ENCODE measurements at regions not wholly inside any gene's neighbourhood (a gene's known extent, or its start where the extent isn't known, plus 50 kb on each side); places are given as distances from the start of the nearest gene placed in this dataset.

GRCh38 chr1:88124614-88125013, 559.5 kb upstream of the PKN2 start:
- Histone ChIP-seq H3K9ac (ENCODE audit: low read length in 3 of 3) (no peak overlapping the region), H3K27me3 (ENCODE audit: control insufficient read depth, insufficient read depth, low read length) (no peaks in the 10 kb centered on the region), H3K27ac (ENCODE audit: low read depth in 2 of 2, low read length in 2 of 2) (no peak overlapping the region), H3K9me3 (ENCODE audit: control insufficient read depth in 2 of 3, insufficient read depth in 1 of 3, low read length in 3 of 3) (no peaks in the 10 kb centered on the region), H3K36me3 (ENCODE audit: control insufficient read depth in 2 of 3, insufficient read depth in 3 of 3, low read length in 3 of 3) (no peaks in the 10 kb centered on the region), H3K4me1 (ENCODE audit: control insufficient read depth in 2 of 3, insufficient read depth in 2 of 3, low read depth in 1 of 3, low read length in 3 of 3) (no peaks in the 10 kb centered on the region), H3K4me3 (ENCODE audit: low read length in 3 of 3) (no peak overlapping the region)
- DNase-seq (no peak), FAIRE-seq (no peak)
- TF ChIP-seq, protein P1, sequence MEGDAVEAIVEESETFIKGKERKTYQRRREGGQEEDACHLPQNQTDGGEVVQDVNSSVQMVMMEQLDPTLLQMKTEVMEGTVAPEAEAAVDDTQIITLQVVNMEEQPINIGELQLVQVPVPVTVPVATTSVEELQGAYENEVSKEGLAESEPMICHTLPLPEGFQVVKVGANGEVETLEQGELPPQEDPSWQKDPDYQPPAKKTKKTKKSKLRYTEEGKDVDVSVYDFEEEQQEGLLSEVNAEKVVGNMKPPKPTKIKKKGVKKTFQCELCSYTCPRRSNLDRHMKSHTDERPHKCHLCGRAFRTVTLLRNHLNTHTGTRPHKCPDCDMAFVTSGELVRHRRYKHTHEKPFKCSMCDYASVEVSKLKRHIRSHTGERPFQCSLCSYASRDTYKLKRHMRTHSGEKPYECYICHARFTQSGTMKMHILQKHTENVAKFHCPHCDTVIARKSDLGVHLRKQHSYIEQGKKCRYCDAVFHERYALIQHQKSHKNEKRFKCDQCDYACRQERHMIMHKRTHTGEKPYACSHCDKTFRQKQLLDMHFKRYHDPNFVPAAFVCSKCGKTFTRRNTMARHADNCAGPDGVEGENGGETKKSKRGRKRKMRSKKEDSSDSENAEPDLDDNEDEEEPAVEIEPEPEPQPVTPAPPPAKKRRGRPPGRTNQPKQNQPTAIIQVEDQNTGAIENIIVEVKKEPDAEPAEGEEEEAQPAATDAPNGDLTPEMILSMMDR (IDR thresholded peaks at IDR 0.05; ENCODE audit: borderline replicate concordance, extremely low read depth, insufficient read depth), result no peak
- intact Hi-C loops (cut with DNase I), result no loop called here

DNA sequence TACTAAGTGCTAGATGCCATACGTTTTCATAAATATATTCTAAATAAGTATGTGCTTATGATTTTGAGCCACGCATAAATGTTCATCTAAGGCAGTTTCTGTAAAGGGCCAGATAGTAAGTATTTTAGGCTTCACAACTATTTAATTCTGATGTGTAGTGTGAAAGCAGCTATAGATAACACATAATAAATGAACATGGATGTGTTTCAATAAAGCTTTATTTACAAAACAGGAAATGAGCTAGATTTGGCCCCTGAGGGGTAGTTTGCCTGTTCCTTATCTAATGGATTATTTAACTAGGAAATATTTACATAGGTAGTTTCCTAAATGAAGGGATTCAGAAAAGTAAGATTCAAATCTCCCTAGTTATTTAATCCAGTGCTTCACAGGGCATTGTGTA, 557.6 kb upstream of the PKN2 start:
- no peak overlapping the region for H3K9ac ChIP-seq (ENCODE audit: low read length in 3 of 3)
- DNase-seq (no peak), FAIRE-seq (no peak)
- TF ChIP-seq, protein P1 (IDR thresholded peaks at IDR 0.05; ENCODE audit: borderline replicate concordance, extremely low read depth, insufficient read depth), result no peak
- no peaks in the 10 kb centered on the region for H3K27me3 ChIP-seq (ENCODE audit: control insufficient read depth, insufficient read depth, low read length)
- H3K36me3 ChIP-seq (ENCODE audit: control insufficient read depth in 2 of 3, insufficient read depth in 3 of 3, low read length in 3 of 3), result no peaks in the 10 kb centered on the region
- H3K4me3 ChIP-seq (ENCODE audit: low read length in 3 of 3), result no peak overlapping the region
- intact Hi-C loops (cut with DNase I), result no loop called here
- no peaks in the 10 kb centered on the region for H3K4me1 ChIP-seq (ENCODE audit: control insufficient read depth in 2 of 3, insufficient read depth in 2 of 3, low read depth in 1 of 3, low read length in 3 of 3)
- no peak overlapping the region for H3K27ac ChIP-seq (ENCODE audit: low read depth in 2 of 2, low read length in 2 of 2)
- H3K9me3 ChIP-seq (ENCODE audit: control insufficient read depth in 2 of 3, insufficient read depth in 1 of 3, low read length in 3 of 3), result peaks cover 0 to 2% (median 0%) of the 10 kb centered on the region in 3 donors

- FAIRE-seq (no peak), DNase-seq (no peak)
- TF ChIP-seq, protein P1 (IDR thresholded peaks at IDR 0.05; ENCODE audit: borderline replicate concordance, extremely low read depth, insufficient read depth), result no peak
- Histone ChIP-seq H3K4me1 (ENCODE audit: control insufficient read depth in 2 of 3, insufficient read depth in 2 of 3, low read depth in 1 of 3, low read length in 3 of 3) (no peaks in the 10 kb centered on the region), H3K9ac (ENCODE audit: low read length in 3 of 3) (no peak overlapping the region), H3K9me3 (ENCODE audit: control insufficient read depth in 2 of 3, insufficient read depth in 1 of 3, low read length in 3 of 3) (peaks cover 0 to 5% (median 0%) of the 10 kb centered on the region in 3 donors), H3K27me3 (ENCODE audit: control insufficient read depth, insufficient read depth, low read length) (no peaks in the 10 kb centered on the region), H3K4me3 (ENCODE audit: low read length in 3 of 3) (no peak overlapping the region), H3K27ac (ENCODE audit: low read depth in 2 of 2, low read length in 2 of 2) (no peak overlapping the region), H3K36me3 (ENCODE audit: control insufficient read depth in 2 of 3, insufficient read depth in 3 of 3, low read length in 3 of 3) (no peaks in the 10 kb centered on the region)
- intact Hi-C loops (cut with DNase I), result no loop called here
Measured at GRCh38 chr1:88133991-88134390, 550.1 kb upstream of the PKN2 start.
